ENCODE measurements at regions not wholly inside any gene's neighbourhood (a gene's known extent, or its start where the extent isn't known, plus 50 kb on each side); places are given as distances from the start of the nearest gene placed in this dataset.

DNA sequence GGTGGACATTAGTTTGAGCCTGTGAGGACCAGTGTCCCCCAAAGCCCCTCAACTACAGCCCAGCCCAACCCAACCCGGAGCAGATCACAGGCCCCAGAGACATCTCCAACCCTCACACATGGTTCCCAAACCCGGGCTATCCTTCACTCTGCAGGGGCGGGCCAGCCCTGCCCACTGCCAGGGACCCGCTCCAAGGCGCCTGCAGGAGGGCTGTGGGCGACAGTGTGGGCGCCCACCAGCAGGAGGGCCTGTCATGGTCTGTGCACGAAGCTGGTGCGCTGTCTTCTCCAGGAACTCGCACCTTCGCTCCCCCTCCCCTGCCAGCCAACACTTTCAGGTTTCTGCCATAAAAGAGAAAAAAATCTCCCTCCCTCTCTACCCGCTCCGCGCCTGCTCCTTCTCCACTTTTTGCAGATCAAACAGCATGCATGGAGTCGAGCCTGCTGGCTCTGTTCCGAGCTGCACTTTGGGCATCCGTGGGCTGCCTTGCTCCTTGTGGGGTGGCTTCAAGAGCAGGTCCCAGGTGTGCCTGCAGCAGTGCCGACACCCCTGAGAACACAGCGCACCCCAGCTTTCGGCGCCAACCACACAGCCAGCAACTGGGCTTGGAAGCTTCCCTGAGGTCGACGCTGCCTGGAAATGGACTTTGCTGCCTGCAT lies 133.7 kb upstream of the PPP1R26 start:
- H3K4me1 ChIP-seq, result peaks cover 0 to 1% (median 0%) of the 10 kb centered on the region in 4 donors
- no peak overlapping the region for H3K4me3 ChIP-seq
- H3K27me3 ChIP-seq, result no peaks in the 10 kb centered on the region
- no peak for DNase-seq
- TF ChIP-seq POLR2A (IDR thresholded peaks at IDR 0.05), result no peak
- TF ChIP-seq, protein P1, sequence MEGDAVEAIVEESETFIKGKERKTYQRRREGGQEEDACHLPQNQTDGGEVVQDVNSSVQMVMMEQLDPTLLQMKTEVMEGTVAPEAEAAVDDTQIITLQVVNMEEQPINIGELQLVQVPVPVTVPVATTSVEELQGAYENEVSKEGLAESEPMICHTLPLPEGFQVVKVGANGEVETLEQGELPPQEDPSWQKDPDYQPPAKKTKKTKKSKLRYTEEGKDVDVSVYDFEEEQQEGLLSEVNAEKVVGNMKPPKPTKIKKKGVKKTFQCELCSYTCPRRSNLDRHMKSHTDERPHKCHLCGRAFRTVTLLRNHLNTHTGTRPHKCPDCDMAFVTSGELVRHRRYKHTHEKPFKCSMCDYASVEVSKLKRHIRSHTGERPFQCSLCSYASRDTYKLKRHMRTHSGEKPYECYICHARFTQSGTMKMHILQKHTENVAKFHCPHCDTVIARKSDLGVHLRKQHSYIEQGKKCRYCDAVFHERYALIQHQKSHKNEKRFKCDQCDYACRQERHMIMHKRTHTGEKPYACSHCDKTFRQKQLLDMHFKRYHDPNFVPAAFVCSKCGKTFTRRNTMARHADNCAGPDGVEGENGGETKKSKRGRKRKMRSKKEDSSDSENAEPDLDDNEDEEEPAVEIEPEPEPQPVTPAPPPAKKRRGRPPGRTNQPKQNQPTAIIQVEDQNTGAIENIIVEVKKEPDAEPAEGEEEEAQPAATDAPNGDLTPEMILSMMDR (IDR thresholded peaks at IDR 0.05), result no peak
- no peaks in the 10 kb centered on the region for H3K36me3 ChIP-seq
- H3K9me3 ChIP-seq, result no peaks in the 10 kb centered on the region
- H3K27ac ChIP-seq, result no peak overlapping the region

DNA sequence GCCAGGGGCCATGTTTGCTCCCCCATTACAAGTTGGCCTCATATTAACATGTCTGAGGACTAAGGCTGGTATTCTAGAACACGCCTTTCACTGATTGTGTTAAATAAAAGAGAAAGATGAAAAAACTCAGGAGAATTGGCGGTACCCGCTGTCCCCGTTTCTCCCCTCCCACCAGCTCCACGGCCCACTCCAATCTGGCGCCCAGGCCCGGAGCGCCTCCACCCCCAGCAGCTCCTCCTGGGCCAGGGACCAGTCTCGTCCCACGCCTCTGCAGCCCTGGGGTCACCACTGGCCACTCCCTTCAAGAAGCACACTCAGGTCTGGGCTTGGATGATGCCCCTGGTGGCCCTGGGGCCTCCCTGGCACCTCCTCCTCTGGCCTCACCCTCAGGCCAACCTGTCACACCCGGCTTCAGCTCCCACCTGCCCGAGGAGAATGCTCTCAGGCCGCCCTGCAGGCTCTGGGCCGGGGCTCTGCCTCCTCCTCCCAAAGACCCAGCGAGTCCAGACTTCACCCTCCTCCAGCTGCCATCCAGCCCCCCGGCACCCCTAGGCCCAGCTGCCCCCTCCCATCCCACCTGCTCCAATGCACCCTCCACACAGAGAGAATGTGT lies 133.0 kb upstream of the PPP1R26 start:
- Histone ChIP-seq H3K4me1 (no peaks in the 10 kb centered on the region), H3K9me3 (no peaks in the 10 kb centered on the region), H3K27me3 (no peaks in the 10 kb centered on the region), H3K27ac (no peak overlapping the region), H3K4me3 (no peak overlapping the region), H3K36me3 (no peaks in the 10 kb centered on the region)
- TF ChIP-seq, protein P1 (IDR thresholded peaks at IDR 0.05), result no peak
- DNase-seq, result no peak

DNA sequence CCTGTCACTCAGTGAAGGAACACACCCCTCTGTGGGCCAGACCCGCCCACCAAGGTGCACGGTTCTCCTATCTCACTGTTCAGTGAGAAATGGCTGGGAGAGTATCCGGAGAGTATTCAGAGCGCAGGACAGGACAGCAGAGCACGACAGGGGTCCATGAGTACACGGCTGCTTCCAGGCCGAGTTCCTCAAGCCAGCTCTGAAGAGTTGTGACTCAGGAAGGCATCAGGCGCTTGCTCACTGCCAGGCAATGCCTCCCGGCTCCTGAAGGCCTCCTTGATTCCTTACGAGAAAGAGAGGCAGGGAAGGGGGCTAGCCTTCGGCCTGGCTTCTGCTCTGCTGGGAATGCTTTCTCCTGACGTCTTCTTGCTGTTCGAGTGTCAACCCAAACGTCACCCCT lies 132.1 kb upstream of the PPP1R26 start:
- no peaks in the 10 kb centered on the region for H3K36me3 ChIP-seq
- H3K27me3 ChIP-seq, result no peaks in the 10 kb centered on the region
- no peak overlapping the region for H3K27ac ChIP-seq
- no peak overlapping the region for H3K4me3 ChIP-seq
- no peaks in the 10 kb centered on the region for H3K4me1 ChIP-seq
- TF ChIP-seq, protein P1 (IDR thresholded peaks at IDR 0.05), result no peak
- TF ChIP-seq POLR2A (IDR thresholded peaks at IDR 0.05), result no peak
- no peak for DNase-seq
- no peaks in the 10 kb centered on the region for H3K9me3 ChIP-seq

DNA sequence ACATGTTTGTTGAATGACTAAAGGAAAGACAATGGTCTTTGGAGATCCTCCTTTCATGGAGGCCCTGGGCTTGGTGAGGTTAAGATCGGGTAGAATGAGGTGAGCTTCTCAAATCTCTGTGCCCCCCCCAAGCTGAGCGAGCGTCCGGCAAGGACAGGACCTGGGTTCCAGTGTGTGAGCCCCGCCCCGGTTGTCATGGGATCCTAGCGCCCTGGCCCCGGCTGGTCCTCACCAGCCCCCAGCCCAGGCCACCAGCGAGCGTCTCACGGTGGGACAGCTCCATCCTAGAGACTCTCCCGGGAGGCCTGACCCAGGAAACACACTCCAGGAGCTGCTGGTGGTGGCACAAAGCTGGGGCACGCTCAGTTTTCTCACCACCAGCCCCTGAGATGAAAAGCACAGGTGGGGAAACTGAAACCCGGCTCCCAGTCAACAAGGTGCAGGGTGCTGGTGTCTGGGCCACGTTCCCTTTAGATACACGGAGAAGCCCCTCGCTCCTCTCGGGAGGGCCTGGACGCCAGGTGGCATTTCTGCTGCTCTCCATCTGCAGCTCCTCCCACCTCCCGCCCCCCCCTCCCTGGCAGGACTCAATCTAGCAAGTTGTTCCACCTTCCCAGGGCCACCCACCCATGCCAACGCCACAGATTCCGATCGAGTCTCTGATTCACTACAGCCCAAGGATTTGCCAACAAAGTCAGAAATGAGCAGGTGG lies 131.3 kb upstream of the PPP1R26 start:
- no peaks in the 10 kb centered on the region for H3K9me3 ChIP-seq

DNA sequence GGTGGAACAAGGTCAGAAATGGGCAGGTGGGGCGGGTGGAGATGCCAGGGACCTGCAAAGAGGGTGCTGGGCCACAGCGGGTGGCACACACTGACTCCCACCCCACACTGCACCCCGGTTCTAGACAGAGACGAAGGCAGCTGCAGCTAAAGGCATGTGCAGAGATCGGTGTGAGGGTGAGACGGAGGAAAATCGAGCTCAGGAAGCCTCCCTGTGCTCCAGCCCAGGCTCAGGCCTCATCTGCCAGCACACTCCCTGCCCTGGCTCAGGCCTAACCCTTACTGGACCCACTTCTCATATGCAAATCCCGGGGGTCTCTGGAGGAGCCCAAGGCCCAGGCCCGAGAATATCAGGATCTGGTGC lies 130.8 kb upstream of the PPP1R26 start:
- no peak for DNase-seq
- Histone ChIP-seq H3K27ac (no peak overlapping the region), H3K27me3 (no peaks in the 10 kb centered on the region), H3K36me3 (no peaks in the 10 kb centered on the region), H3K9me3 (no peaks in the 10 kb centered on the region), H3K4me3 (no peak overlapping the region), H3K4me1 (no peaks in the 10 kb centered on the region)
- TF ChIP-seq, protein P1 (IDR thresholded peaks at IDR 0.05), result no peak
- no peak for TF ChIP-seq POLR2A (IDR thresholded peaks at IDR 0.05)

More for the DNA sequence above, 131.3 kb upstream of the PPP1R26 start:
- no peak for DNase-seq
- H3K36me3 ChIP-seq, result no peaks in the 10 kb centered on the region
- H3K4me1 ChIP-seq, result no peaks in the 10 kb centered on the region
- H3K27me3 ChIP-seq, result no peaks in the 10 kb centered on the region
- H3K27ac ChIP-seq, result no peak overlapping the region
- H3K4me3 ChIP-seq, result no peak overlapping the region
- TF ChIP-seq POLR2A (IDR thresholded peaks at IDR 0.05), result no peak
- TF ChIP-seq, protein P1 (IDR thresholded peaks at IDR 0.05), result no peak
